HepG2 (cell line): ENCODE measurements at regions not wholly inside any gene's neighbourhood (a gene's known extent, or its start where the extent isn't known, plus 50 kb on each side); places are given as distances from the start of the nearest gene placed in this dataset.

Source experiments
- EED ChIP-seq: sonication (generic); formaldehyde crosslinking; IDR thresholded peaks from 2 replicates; pipeline ENCODE4 v1.5.0; 2020; ENCODE audit warnings: mild to moderate bottlenecking, missing genetic modification reagents
- ELF4 ChIP-seq: sonication (generic); formaldehyde crosslinking; IDR thresholded peaks from 2 replicates; pipeline ENCODE4 v1.5.0; 2020; ENCODE audit warnings: missing genetic modification reagents, mild to moderate bottlenecking, moderate library complexity, borderline replicate concordance
- FLYWCH1 ChIP-seq: sonication (generic); formaldehyde crosslinking; IDR thresholded peaks from 2 replicates; pipeline ENCODE4 v1.8.1; 2023; ENCODE audit warnings: mild to moderate bottlenecking, missing genetic modification reagents
- MAZ ChIP-seq, 2 experiments: sonication (generic) in 1 of 2; formaldehyde crosslinking in 1 of 2; IDR thresholded peaks; 2 replicates each; pipeline versions ENCODE4 v1.5.0 to v1.6.1; 2012 to 2020; ENCODE audit warnings: low read depth in 2 of 2, mild to moderate bottlenecking in 2 of 2, borderline replicate concordance in 1 of 2, improper control_type of control experiment in 1 of 2, low read length in 1 of 2, missing genetic modification reagents in 1 of 2, moderate library complexity in 1 of 2
- SMARCE1 ChIP-seq: fragments of 450-650 bp; IDR thresholded peaks from 2 replicates; pipeline ENCODE4 v1.6.1; 2017; ENCODE audit warnings: borderline replicate concordance
- TEAD2 ChIP-seq: sonication (generic); formaldehyde crosslinking; IDR thresholded peaks from 2 replicates; pipeline ENCODE4 v1.9.0; 2021; ENCODE audit warnings: missing genetic modification reagents
- YY1 ChIP-seq: IDR thresholded peaks from 2 replicates; pipeline ENCODE4 v1.6.1; 2011; ENCODE audit warnings: low read length, low read depth, moderate library complexity, mild to moderate bottlenecking; ENCODE audit not compliant: insufficient read depth, insufficient replicate concordance
- ZNF660 ChIP-seq: sonication (generic); formaldehyde crosslinking; IDR thresholded peaks from 2 replicates; pipeline ENCODE4 v1.5.1; 2020; ENCODE audit warnings: mild to moderate bottlenecking, low read depth, missing genetic modification reagents, borderline replicate concordance
- ZSCAN12 ChIP-seq: sonication (generic); formaldehyde crosslinking; IDR thresholded peaks from 2 replicates; pipeline ENCODE4 v1.9.0; 2021; ENCODE audit warnings: mild to moderate bottlenecking, missing genetic modification reagents
- TF ChIP-seq, protein P1 (sequence below): IDR thresholded peaks from 2 replicates; pipeline ENCODE4 v1.6.1; 2016; ENCODE audit warnings: low read depth, missing genetic modification reagents, missing compliant biosample characterization
- TF ChIP-seq, protein P2 (sequence below): sonication (generic); formaldehyde crosslinking; IDR thresholded peaks from 2 replicates; pipeline ENCODE4 v1.5.0; 2020; ENCODE audit warnings: mild to moderate bottlenecking, missing genetic modification reagents, moderate library complexity
- TF ChIP-seq, protein P3 (sequence below), 2 experiments: sonication (generic) in 1 of 2; formaldehyde crosslinking in 1 of 2; IDR thresholded peaks; 2 replicates each; pipeline versions ENCODE4 v1.5.1 to v1.6.1; 2011 to 2020; ENCODE audit warnings: borderline replicate concordance in 1 of 2, low read depth in 1 of 2, low read length in 1 of 2, mild to moderate bottlenecking in 1 of 2, missing genetic modification reagents in 1 of 2, moderate library complexity in 1 of 2
- TF ChIP-seq, protein P4 (sequence below): sonication (generic); formaldehyde crosslinking; IDR thresholded peaks from 2 replicates; pipeline ENCODE4 v1.4.0; 2020; ENCODE audit warnings: missing genetic modification reagents

DNA sequence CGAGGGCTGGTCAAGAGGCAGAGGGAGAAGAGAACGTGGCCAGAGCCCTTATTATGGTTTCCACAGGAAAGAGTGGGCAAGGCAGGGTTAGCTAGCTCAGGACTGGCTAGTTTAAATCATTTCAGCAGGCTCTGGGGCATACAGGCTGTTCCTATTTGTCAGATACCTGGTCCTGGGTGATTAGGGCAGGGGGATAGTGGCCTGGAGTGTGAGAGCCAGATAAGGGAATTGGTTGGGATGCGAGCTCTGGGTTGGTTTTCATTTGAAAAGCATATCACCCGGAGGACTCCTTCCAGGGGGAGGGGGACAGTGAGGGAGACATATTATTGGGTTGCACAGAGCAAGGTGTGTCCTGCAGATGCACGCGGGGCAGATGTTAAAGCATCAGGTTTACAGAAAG lies 75.3 kb upstream of the CLDN10 start:
- TF ChIP-seq EED (CRISPR knock-in tag) (no peak), SMARCE1 (no peak), ZNF660 (CRISPR knock-in tag) (no peak), ELF4 (no peak), TEAD2 (CRISPR knock-in tag) (no peak), MAZ (IDR thresholded peaks at IDR 0.05; ENCODE audit: borderline replicate concordance, low read depth, low read length) (no peak), MAZ (CRISPR knock-in tag; IDR thresholded peaks at IDR 0.05; ENCODE audit: low read depth) (no peak), YY1 (no peak), FLYWCH1 (CRISPR knock-in tag) (no peak), ZSCAN12 (CRISPR knock-in tag) (no peak)
- TF ChIP-seq, protein P1, sequence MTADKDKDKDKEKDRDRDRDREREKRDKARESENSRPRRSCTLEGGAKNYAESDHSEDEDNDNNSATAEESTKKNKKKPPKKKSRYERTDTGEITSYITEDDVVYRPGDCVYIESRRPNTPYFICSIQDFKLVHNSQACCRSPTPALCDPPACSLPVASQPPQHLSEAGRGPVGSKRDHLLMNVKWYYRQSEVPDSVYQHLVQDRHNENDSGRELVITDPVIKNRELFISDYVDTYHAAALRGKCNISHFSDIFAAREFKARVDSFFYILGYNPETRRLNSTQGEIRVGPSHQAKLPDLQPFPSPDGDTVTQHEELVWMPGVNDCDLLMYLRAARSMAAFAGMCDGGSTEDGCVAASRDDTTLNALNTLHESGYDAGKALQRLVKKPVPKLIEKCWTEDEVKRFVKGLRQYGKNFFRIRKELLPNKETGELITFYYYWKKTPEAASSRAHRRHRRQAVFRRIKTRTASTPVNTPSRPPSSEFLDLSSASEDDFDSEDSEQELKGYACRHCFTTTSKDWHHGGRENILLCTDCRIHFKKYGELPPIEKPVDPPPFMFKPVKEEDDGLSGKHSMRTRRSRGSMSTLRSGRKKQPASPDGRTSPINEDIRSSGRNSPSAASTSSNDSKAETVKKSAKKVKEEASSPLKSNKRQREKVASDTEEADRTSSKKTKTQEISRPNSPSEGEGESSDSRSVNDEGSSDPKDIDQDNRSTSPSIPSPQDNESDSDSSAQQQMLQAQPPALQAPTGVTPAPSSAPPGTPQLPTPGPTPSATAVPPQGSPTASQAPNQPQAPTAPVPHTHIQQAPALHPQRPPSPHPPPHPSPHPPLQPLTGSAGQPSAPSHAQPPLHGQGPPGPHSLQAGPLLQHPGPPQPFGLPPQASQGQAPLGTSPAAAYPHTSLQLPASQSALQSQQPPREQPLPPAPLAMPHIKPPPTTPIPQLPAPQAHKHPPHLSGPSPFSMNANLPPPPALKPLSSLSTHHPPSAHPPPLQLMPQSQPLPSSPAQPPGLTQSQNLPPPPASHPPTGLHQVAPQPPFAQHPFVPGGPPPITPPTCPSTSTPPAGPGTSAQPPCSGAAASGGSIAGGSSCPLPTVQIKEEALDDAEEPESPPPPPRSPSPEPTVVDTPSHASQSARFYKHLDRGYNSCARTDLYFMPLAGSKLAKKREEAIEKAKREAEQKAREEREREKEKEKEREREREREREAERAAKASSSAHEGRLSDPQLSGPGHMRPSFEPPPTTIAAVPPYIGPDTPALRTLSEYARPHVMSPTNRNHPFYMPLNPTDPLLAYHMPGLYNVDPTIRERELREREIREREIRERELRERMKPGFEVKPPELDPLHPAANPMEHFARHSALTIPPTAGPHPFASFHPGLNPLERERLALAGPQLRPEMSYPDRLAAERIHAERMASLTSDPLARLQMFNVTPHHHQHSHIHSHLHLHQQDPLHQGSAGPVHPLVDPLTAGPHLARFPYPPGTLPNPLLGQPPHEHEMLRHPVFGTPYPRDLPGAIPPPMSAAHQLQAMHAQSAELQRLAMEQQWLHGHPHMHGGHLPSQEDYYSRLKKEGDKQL (CRISPR knock-in tag) = no peak
- TF ChIP-seq, protein P2, sequence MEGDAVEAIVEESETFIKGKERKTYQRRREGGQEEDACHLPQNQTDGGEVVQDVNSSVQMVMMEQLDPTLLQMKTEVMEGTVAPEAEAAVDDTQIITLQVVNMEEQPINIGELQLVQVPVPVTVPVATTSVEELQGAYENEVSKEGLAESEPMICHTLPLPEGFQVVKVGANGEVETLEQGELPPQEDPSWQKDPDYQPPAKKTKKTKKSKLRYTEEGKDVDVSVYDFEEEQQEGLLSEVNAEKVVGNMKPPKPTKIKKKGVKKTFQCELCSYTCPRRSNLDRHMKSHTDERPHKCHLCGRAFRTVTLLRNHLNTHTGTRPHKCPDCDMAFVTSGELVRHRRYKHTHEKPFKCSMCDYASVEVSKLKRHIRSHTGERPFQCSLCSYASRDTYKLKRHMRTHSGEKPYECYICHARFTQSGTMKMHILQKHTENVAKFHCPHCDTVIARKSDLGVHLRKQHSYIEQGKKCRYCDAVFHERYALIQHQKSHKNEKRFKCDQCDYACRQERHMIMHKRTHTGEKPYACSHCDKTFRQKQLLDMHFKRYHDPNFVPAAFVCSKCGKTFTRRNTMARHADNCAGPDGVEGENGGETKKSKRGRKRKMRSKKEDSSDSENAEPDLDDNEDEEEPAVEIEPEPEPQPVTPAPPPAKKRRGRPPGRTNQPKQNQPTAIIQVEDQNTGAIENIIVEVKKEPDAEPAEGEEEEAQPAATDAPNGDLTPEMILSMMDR (CRISPR knock-in tag) = no peak
- TF ChIP-seq, protein P3, sequence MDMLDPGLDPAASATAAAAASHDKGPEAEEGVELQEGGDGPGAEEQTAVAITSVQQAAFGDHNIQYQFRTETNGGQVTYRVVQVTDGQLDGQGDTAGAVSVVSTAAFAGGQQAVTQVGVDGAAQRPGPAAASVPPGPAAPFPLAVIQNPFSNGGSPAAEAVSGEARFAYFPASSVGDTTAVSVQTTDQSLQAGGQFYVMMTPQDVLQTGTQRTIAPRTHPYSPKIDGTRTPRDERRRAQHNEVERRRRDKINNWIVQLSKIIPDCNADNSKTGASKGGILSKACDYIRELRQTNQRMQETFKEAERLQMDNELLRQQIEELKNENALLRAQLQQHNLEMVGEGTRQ (IDR thresholded peaks at IDR 0.05; ENCODE audit: low read depth, low read length) = no peak
- TF ChIP-seq, protein P3 (CRISPR knock-in tag; IDR thresholded peaks at IDR 0.05; ENCODE audit: borderline replicate concordance) = no peak
- TF ChIP-seq, protein P4, sequence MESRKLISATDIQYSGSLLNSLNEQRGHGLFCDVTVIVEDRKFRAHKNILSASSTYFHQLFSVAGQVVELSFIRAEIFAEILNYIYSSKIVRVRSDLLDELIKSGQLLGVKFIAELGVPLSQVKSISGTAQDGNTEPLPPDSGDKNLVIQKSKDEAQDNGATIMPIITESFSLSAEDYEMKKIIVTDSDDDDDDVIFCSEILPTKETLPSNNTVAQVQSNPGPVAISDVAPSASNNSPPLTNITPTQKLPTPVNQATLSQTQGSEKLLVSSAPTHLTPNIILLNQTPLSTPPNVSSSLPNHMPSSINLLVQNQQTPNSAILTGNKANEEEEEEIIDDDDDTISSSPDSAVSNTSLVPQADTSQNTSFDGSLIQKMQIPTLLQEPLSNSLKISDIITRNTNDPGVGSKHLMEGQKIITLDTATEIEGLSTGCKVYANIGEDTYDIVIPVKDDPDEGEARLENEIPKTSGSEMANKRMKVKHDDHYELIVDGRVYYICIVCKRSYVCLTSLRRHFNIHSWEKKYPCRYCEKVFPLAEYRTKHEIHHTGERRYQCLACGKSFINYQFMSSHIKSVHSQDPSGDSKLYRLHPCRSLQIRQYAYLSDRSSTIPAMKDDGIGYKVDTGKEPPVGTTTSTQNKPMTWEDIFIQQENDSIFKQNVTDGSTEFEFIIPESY (CRISPR knock-in tag) = no peak
